ENCODE measurements at regions not wholly inside any gene's neighbourhood (a gene's known extent, or its start where the extent isn't known, plus 50 kb on each side); places are given as distances from the start of the nearest gene placed in this dataset.

DNA sequence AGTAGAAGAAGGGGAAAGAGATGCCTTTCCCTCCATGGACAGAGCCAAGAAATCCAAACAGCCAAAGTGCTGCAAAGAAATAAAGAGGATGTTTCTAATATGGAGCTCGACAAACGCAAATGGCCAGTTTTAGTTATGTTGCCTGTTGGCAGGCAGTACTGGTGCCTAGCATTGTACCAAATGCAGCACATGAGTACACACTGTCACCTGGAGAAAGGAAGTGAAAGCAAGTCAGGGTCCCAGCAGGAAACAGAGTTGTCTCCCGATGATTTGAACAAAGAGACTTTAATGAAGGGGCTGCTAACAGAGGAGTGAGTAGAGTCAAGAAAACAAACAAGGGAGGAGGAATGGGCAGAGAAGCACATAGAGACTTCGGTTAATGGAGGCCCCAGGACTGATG, 623.0 kb downstream of the BCL11A start:
- no peaks in the 10 kb centered on the region for H3K4me1 ChIP-seq
- H3K9me3 ChIP-seq = no peaks in the 10 kb centered on the region
- TF ChIP-seq POLR2AphosphoS5 (IDR thresholded peaks at IDR 0.05) = no peak
- TF ChIP-seq EP300 (IDR thresholded peaks at IDR 0.05) = no peak
- no peak for TF ChIP-seq POLR2A (IDR thresholded peaks at IDR 0.05)
- TF ChIP-seq, protein P1, sequence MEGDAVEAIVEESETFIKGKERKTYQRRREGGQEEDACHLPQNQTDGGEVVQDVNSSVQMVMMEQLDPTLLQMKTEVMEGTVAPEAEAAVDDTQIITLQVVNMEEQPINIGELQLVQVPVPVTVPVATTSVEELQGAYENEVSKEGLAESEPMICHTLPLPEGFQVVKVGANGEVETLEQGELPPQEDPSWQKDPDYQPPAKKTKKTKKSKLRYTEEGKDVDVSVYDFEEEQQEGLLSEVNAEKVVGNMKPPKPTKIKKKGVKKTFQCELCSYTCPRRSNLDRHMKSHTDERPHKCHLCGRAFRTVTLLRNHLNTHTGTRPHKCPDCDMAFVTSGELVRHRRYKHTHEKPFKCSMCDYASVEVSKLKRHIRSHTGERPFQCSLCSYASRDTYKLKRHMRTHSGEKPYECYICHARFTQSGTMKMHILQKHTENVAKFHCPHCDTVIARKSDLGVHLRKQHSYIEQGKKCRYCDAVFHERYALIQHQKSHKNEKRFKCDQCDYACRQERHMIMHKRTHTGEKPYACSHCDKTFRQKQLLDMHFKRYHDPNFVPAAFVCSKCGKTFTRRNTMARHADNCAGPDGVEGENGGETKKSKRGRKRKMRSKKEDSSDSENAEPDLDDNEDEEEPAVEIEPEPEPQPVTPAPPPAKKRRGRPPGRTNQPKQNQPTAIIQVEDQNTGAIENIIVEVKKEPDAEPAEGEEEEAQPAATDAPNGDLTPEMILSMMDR (IDR thresholded peaks at IDR 0.05) = no peak
- DNase-seq (ENCODE audit: low spot score in 2 of 2) = no peak
- 89% methylated on average over 4 of the region's 4 CpGs for WGBS
- no peaks in the 10 kb centered on the region for H3K27me3 ChIP-seq
- H3K27ac ChIP-seq = no peak overlapping the region
- no peak overlapping the region for H3K4me3 ChIP-seq
- H3K36me3 ChIP-seq = no peaks in the 10 kb centered on the region

DNA sequence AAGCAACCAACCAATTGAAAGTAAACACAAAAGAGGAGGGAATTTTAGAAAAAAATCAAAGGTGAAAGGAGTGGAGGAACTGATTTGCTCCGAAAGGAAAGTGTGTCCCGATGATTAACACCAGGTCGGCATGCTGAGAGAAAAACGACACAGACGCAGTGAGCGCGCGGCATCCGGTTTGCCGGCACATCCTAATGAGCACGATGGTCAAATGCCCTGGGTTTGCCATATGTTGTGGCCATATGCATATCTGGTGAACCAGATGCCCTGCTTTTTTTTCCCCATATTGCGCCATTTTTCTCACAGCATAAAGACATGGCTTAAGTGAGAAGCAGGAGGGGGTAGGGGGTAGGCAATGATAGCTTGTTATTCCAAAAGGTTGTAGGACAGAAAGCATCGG, 626.7 kb downstream of the BCL11A start:
- Histone ChIP-seq H3K4me1 (no peaks in the 10 kb centered on the region), H3K36me3 (no peaks in the 10 kb centered on the region), H3K9me3 (no peaks in the 10 kb centered on the region), H3K27ac (no peak overlapping the region), H3K4me3 (no peak overlapping the region), H3K27me3 (no peaks in the 10 kb centered on the region)
- TF ChIP-seq POLR2AphosphoS5 (IDR thresholded peaks at IDR 0.05) (no peak), POLR2A (IDR thresholded peaks at IDR 0.05) (no peak)
- TF ChIP-seq, protein P1 (IDR thresholded peaks at IDR 0.05) = no peak
- 93% methylated on average over 13 of the region's 13 CpGs for whole genome bisulfite sequencing
- no peak for DNase-seq (ENCODE audit: low spot score in 2 of 2)

DNA sequence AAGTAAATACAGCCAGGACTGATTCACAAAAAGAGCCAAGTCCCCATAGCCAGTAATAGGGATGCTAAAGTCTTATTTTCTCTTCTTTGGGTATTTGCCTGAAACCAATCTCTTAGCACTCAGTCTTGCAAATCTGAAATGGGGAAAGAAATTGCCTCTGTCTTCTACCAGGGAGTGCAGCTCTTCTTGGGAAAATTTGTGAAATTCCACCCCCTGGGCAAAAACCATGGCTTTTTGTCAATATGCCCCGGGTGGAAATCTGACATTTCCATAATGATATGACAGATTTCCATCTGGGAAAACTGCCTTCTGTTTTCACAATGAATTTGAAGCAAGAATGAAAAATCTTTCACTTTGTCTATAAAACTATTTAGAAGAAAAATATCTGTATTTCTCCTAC, 628.1 kb downstream of the BCL11A start:
- H3K27me3 ChIP-seq = no peaks in the 10 kb centered on the region
- DNase-seq (ENCODE audit: low spot score in 2 of 2) = no peak
- no peak overlapping the region for H3K27ac ChIP-seq
- no peaks in the 10 kb centered on the region for H3K9me3 ChIP-seq
- no peaks in the 10 kb centered on the region for H3K4me1 ChIP-seq
- no peak for TF ChIP-seq EP300 (IDR thresholded peaks at IDR 0.05)
- no peak for TF ChIP-seq POLR2A (IDR thresholded peaks at IDR 0.05)
- TF ChIP-seq, protein P1 (IDR thresholded peaks at IDR 0.05) = no peak
- no peak for TF ChIP-seq POLR2AphosphoS5 (IDR thresholded peaks at IDR 0.05)
- H3K36me3 ChIP-seq = no peaks in the 10 kb centered on the region
- WGBS = 38% methylated on average over 1 of the region's 1 CpG
- H3K4me3 ChIP-seq = no peak overlapping the region

DNA sequence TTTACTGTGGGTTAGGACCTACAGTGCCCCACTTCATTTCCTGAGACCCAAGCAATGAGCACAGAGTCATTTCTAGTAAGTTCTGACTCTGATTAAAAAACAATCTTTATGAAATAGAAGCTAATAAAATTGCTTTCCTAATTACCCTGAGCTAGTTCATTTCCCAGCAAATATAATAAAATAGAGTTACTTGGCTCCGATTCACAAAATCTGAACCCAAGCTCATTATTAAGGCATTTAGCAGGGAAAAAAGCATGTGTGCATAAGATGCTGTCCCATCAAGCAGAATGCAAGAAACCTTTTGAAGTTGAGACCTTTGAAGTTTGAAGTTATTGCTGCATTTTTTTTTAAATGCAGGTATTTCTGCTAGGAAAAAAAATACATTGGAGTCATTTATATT, 629.1 kb downstream of the BCL11A start:
- TF ChIP-seq EP300 (IDR thresholded peaks at IDR 0.05) = no peak
- TF ChIP-seq POLR2A (IDR thresholded peaks at IDR 0.05) = no peak
- TF ChIP-seq, protein P1 (IDR thresholded peaks at IDR 0.05) = no peak
- no peak for TF ChIP-seq POLR2AphosphoS5 (IDR thresholded peaks at IDR 0.05)
- DNase-seq (ENCODE audit: low spot score in 2 of 2) = no peak
- H3K27ac ChIP-seq = no peak overlapping the region
- no peaks in the 10 kb centered on the region for H3K27me3 ChIP-seq
- no peaks in the 10 kb centered on the region for H3K9me3 ChIP-seq
- H3K4me1 ChIP-seq = no peaks in the 10 kb centered on the region
- H3K36me3 ChIP-seq = no peaks in the 10 kb centered on the region
- no peak overlapping the region for H3K4me3 ChIP-seq
- 49% methylated on average over 1 of the region's 1 CpG for WGBS

DNA sequence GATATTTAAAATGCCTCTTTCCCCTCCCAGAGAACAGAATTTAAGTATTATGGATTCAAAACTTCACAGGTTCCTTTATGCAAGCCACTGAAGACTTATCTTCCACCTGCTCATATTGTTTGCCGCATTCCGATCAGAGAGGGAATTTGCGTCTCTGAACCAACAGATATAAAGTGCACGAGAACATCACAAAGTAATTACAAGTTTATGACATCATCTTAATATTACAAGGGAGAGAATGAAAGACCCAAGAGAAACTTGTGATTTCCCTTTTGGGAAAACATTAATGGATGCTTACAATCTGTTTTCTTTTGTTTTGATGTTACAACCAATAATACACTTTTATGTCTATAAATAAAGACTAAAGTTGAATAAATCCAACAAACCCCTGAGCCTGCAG, 631.0 kb downstream of the BCL11A start:
- H3K9me3 ChIP-seq = no peaks in the 10 kb centered on the region
- H3K36me3 ChIP-seq = no peaks in the 10 kb centered on the region
- H3K27me3 ChIP-seq = no peaks in the 10 kb centered on the region
- H3K27ac ChIP-seq = no peak overlapping the region
- TF ChIP-seq POLR2AphosphoS5 (IDR thresholded peaks at IDR 0.05) = no peak
- TF ChIP-seq, protein P1 (IDR thresholded peaks at IDR 0.05) = no peak
- TF ChIP-seq EP300 (IDR thresholded peaks at IDR 0.05) = no peak
- no peak for TF ChIP-seq POLR2A (IDR thresholded peaks at IDR 0.05)
- no peak for DNase-seq (ENCODE audit: low spot score in 2 of 2)
- H3K4me3 ChIP-seq = no peak overlapping the region
- WGBS = 85% methylated on average over 4 of the region's 4 CpGs
- no peaks in the 10 kb centered on the region for H3K4me1 ChIP-seq
